ENCODE measurements at regions not wholly inside any gene's neighbourhood (a gene's known extent, or its start where the extent isn't known, plus 50 kb on each side); places are given as distances from the start of the nearest gene placed in this dataset.
"Not testable (repeated sequence)": the region's sequence is repeated elsewhere in the genome, so short reads cannot be mapped to it uniquely, and the experiment has no call there.

DNA sequence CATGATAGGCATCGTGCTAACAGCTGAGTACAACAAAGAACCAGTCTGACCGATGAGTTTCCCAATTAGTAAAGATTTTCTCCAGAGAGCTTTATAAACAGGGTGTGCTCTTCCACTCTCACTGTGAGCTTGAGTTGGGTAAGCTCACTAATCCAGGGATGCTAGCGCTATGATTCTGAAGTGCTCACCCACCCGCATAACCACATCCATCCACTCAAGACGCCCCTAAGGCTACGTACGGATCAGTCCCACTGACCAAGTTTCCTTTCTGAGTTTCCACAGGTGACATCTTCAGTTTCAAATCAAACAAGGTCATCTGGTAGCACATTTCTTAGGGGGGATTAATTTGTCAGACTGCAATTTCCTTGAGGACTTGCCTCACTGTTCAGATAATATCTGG, 141.1 kb upstream of the ABI3BP start:
- no peak for DNase-seq

- no peak for DNase-seq
These were observed 140.4 kb upstream of the ABI3BP start for GRCh38 chr3:101133652-101134051.

GRCh38 chr3:101133197-101133596, 140.0 kb upstream of the ABI3BP start:
- not testable (repeated sequence) for DNase-seq

DNA sequence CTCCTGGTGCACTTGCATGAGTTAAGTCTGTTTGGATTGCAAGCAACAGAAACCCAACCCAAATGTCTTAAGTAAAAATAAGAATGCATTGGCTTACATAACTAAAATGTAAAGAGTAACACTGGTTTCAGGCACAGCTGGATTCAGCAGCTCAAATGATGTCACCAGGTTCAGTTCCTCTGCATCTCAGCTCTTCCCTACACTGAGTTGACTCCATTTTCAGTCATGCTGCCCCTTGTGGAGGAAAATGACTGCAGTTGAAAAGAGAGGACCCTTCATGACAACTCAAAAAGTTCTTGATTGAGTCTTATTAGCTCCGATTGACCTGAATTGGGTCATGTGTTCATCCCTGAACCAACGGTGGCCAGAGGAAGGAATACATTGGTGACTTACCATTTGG, 138.5 kb upstream of the ABI3BP start:
- DNase-seq: no peak

- DNase-seq: no peak
These were observed 135.6 kb upstream of the ABI3BP start for GRCh38 chr3:101128786-101129185.

GRCh38 chr3:101128001-101128400, 134.8 kb upstream of the ABI3BP start:
- no peak for DNase-seq

DNA sequence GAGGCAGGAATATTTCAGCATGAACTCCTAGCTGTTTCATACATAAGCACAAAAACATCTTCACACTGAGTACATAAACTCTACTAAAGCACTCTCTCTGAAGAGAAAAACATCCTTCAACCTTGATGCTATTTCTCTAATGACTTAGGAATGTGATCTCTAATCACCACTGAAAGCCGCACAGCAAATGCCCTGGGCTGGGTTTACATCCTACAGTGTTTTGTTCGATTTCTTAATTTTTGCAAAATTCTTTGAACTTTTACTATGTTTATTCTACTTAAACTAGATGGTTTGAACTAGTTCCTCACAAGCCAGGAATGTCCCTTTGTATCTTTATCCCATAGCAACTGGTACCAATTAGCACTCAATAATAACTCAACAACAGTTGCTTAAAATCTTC, 130.9 kb upstream of the ABI3BP start:
- DNase-seq: no peak

DNA sequence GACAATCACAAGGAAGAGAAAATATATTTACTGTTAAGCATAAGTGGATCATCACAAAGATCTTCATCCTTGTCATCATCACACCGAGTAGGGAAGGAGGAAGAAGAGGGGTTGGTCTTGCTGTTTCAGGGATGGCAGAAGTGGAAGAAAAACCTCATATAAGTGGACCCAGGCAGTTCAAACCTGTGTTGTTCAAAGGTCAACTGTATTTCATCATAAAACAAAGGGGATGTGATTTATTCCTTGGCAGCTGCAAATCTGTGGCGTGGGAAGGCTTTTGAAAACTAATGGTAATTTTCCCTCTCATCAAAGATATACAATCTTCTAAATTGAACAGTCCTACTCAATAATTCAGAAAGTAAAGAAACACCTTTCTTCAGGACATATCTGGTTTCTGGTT, 129.9 kb upstream of the ABI3BP start:
- no peak for DNase-seq

DNA sequence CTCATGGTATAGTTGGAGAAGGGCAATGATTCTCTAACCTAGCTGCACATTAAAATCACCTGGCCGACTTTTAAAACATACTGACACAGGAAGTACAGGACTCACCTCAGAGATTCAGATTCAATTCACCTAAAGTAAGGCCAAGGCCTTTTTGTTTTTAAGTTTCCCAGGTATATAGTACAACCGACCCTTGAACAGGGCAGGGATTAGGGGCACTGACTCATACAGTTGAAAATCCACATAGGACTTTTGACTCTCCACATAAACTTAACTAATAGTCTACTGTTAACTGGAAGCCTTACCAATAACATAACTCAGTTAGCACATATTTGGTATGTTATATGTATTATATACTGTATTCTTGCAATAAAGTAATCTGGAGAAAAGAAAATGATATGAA, 129.5 kb upstream of the ABI3BP start:
- no peak for DNase-seq

GRCh38 chr3:101120039-101120438, 126.8 kb upstream of the ABI3BP start:
- no peak for DNase-seq

DNA sequence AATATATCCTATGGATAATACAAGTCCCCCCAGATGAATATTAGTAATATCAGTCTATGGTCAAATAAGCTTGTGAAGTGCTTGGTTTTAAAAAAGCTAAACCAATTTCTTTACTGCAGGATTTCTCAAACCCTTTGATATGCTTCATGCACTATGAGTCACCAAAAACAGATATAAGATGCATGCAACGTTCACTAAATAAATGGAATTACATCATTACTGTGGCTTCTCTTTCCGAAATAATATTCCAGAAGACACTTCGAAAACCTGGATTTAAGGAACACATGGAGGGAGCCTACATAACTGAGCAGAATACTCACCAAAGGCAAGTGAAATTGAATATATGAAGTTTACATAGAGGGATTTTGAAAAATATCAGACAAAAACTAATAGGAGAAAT, 126.3 kb upstream of the ABI3BP start:
- no peak for DNase-seq

DNA sequence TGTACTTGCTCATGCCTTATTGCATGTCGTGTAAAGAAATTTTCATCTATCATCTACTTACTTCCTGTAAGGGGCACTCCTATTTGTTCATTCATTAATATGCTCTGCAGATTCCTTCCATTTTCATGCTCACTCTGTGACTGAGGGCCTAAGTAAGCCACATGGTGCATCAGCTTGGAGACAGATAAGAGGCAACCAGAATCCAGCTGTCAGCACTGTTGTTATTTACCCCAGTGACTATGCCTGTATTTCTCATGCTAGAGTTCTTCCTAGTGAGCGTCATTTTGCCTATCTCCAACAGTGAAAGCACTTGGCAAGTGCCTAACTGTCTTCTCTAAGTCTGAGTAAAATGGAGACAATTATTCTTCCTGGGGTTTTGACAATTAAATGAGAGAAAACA, 124.8 kb upstream of the ABI3BP start:
- DNase-seq: no peak

DNA sequence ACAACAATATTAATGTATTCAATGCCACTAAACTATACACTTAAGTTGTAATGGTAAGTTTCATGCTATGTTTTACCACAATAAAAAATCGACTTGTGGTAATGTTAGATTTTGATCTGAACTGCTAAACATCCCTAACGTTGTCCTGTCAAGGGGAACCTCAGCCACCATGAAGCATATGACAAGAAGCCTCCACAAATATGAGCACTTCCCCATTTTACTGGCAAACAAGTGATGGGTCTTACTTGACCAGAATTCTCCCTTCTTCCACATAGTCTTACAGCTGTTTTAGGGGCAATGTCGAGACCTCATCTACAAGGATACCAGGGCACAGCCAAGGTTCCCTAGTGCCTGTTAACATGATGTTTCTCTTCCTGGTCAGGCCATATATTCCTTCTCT, 124.2 kb upstream of the ABI3BP start:
- DNase-seq: no peak

DNA sequence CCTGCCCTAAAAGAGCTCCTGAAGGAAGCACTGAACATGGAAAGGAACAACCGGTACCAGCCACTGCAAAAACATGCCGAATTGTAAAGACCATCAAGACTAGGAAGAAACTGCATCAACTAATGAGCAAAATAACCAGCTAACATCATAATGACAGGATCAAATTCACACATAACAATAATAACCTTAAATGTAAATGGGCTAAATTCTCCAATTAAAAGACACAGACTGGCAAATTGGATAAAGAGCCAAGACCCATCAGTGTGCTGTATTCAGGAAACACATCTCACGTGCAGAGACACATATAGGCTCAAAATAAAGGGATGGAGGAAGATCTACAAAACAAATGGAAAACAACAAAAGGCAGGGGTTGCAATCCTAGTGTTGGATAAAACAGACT, 117.1 kb upstream of the ABI3BP start:
- DNase-seq: not testable (repeated sequence)

- DNase-seq: no peak
These were observed 111.1 kb upstream of the ABI3BP start for GRCh38 chr3:101104321-101104720.

GRCh38 chr3:101102678-101103296, 109.6 kb upstream of the ABI3BP start:
- no peak for DNase-seq

DNA sequence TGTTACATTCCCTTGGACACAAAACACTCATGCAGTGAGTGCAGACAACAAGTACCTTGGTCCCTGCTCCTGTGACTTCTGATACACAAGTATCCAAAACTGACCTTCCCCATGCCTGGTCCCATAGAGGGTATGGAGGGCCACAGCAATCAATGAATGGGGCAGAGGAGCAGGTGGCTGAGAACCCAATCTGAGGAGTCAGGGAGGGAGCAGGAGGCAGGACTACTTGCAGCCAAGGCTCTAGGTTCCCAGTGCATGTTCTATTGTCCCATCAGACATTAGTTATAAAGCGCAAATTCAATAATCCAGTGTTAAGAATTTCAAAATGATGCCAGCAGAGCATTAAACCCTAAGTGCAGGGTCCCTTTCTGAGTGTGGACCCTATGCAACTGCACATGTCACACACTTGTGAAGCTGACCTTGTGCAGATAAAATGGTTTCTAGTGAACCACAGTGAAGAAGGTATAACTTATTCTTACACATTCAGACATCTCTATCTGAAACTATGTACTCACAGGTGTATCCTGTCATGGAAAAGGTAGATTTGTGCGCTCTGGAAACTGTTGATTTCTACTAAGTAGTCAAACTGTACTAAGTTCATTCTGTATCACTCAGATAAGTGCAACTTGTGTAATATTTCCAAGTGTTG, 107.3 kb upstream of the ABI3BP start:
- DNase-seq: no peak

DNA sequence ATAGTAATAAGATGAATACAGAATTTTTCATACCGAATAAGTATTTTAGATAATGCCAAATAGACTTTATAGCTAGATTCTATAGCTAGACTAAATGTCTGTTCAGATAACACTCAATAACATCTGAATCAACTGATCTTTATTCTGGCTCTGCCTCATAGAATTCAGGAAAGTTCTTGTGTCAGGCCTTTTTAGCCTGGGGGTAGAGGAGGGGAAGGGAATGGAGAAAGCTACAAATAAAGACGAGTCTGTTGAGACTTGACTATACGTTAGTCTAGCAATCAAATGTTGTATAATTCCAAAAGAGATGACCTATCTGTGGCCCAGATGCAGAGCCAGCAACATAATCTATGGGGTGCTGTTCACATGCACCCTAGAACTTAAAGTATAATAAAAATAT, 106.6 kb upstream of the ABI3BP start:
- no peak for DNase-seq

DNA sequence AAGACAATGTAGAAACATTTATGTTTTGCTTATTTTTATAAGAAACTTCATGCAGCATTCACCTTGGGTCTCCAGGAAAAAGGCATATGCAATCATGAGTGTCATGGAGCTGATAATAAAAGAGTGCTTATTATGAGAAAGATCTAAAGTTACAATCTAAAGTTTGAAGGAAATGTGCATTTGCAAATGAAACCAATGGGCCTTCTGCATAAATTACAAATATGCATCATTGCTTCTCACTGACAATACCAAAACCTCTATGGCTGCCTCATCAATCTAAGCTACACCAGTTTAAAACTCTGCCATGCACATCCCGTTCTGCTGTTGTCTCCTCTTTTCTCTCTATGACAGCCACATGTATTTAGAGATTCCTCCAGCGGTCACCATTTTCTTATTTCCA, 103.2 kb upstream of the ABI3BP start:
- DNase-seq: no peak

DNA sequence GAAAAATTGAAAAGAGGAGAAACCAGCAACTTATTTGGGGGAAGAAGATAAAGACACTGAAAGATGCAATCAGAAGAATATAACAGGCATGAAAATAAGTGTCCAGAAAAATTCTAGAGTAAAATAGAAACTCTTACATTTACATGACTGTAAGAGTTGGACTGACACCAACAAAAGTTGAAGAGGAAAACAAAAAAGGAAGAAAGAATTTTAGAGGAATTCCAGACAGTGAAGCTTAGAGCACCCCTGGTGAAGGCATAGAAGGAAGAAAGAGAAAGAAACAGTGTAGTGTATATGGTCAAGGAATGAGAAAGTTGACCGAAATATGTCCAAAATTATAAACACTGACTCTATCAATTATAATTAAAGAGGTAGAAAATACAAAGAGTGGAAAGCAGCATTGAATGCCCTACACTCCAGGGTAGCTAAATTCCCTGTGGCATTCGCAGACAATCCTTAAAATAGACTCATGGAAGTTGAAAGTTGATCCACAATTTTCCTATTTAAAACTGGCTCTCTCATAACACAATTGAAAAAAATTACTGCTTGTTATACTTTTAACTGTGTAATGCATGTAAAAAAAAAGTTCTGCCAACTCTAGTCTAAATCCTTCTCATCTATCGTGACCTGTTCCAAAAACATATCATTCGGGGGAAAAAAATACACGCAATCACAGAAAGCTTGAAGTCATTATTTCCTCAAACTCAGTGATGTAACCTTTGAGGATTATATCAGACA, 102.6 kb upstream of the ABI3BP start:
- DNase-seq: no peak

- DNase-seq: no peak
These were observed 98.3 kb upstream of the ABI3BP start for GRCh38 chr3:101091489-101091888.

DNA sequence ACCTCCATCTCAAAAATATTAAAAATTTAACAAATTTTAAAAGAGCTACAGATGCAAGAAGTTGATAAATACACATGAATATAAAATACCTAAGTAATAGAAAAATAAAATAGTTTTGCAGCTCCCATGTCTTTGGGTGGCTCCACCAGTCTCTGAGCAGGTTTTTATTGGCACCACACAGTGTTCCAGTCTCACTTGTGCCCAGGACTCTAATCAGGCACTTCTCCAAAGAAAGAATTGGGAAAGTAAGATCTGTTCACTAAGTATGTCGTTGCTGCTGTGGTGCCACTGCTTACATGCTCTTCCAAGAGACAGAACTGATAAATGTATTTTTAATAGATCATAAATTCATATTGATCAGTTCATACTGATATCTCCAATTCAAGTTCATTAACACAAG, 92.5 kb upstream of the ABI3BP start:
- no peak for DNase-seq

- DNase-seq: no peak
These were observed 91.2 kb upstream of the ABI3BP start for GRCh38 chr3:101084404-101084803.

DNA sequence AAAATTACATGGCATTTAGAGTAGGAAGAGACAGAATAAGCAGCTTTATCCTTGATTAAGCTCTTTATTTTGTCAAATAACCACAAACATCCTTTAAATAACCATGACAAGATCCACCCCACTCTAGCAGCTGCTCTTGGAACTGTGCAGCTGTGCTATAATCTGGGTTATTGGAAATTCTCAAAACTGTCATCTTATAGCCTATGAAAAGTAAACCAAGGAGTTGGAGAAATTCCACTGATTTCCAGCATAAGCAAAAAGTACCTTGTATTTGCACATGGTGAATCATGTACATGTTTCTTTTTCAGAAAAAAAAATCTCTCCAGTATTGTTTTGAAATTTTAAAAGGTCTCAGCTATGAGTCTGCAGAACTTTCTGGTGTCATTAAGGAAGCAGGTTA, 88.8 kb upstream of the ABI3BP start:
- no peak for DNase-seq

DNA sequence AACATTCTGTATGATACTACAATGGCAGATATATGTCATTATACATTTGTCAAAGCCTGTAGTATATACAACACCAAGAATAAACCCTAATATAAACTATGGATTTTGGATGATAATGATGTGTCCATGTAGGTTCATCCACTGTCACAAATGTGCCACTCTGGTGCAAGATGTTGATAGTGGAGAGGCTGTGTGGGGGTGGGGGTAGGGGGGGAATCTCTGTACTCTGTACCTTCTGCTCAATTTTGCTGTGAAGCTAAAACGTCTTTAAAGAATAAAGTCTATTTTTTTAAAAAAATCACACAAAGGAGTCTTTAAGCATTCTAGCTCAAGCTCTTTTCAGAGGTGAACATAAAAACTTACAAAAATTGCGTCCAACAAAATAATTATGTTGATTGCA, 88.2 kb upstream of the ABI3BP start:
- DNase-seq: no peak
